Hippocampal formation (tissue), 2 donors: ENCODE measurements at regions not wholly inside any gene's neighbourhood (a gene's known extent, or its start where the extent isn't known, plus 50 kb on each side); places are given as distances from the start of the nearest gene placed in this dataset.
"Not testable (repeated sequence)": the region's sequence is repeated elsewhere in the genome, so short reads cannot be mapped to it uniquely, and the experiment has no call there.

Experiments used
- DNase-seq, 2 donors: peaks; one replicate each; lab custom pipeline; 2025; lab: John Stamatoyannopoulos, UW

- DNase-seq: not testable (repeated sequence)
Measured at GRCh38 chr22:16911340-16911739, 86.1 kb upstream of the XKR3 start.

- not testable (repeated sequence) for DNase-seq
Measured at GRCh38 chr22:16902051-16902450, 76.8 kb upstream of the XKR3 start.

GRCh38 chr22:16901579-16901978 is 76.4 kb upstream of the XKR3 start:
- not testable (repeated sequence) for DNase-seq

- DNase-seq: not testable (repeated sequence)
Measured at GRCh38 chr22:16899358-16899757, 74.1 kb upstream of the XKR3 start.

GRCh38 chr22:16897365-16897764 is 72.2 kb upstream of the XKR3 start:
- not testable (repeated sequence) for DNase-seq

GRCh38 chr22:16891892-16892291 is 66.7 kb upstream of the XKR3 start:
- DNase-seq: not testable (repeated sequence)

- peak; percentile 6 to 12 for DNase-seq
Measured at GRCh38 chr22:16876339-16876738, 51.1 kb upstream of the XKR3 start.
